GM23338 (cell line): ENCODE measurements at regions not wholly inside any gene's neighbourhood (a gene's known extent, or its start where the extent isn't known, plus 50 kb on each side); places are given as distances from the start of the nearest gene placed in this dataset.

ENCODE experiments used
- CREB1 ChIP-seq: fragments of 250-450 bp; sonication (Bioruptor Pico); IDR thresholded peaks from 2 replicates; pipeline ENCODE4 v1.5.0; 2020; ENCODE audit warnings: low read depth, mild to moderate bottlenecking, moderate library complexity
- CTCF ChIP-seq, 2 experiments: fragments of 200-600 bp in 1 of 2; sonication (generic) in 1 of 2; conservative IDR thresholded peaks; 2 replicates each; pipeline versions ENCODE4 v1.5.1 to v1.6.1; 2016 to 2017; ENCODE audit warnings: antibody characterized with exemption in 2 of 2, low read depth in 2 of 2, mild to moderate bottlenecking in 2 of 2, moderate library complexity in 1 of 2
- EZH2 ChIP-seq: fragments of 200-600 bp; sonication (generic); IDR thresholded peaks from one replicate; pipeline ENCODE4 v1.8.0; 2017; ENCODE audit warnings: antibody characterized with exemption, mild to moderate bottlenecking, low read depth; ENCODE audit not compliant: unreplicated experiment
- EZH2phosphoT487 ChIP-seq: fragments of 200-600 bp; sonication (generic); IDR thresholded peaks from one replicate; pipeline ENCODE4 v1.8.1; 2018; ENCODE audit warnings: antibody characterized with exemption; ENCODE audit not compliant: unreplicated experiment
- JUNB ChIP-seq: IDR thresholded peaks from one replicate; pipeline ENCODE4 v1.6.1; 2016; ENCODE audit warnings: antibody characterized with exemption; ENCODE audit not compliant: unreplicated experiment
- NANOG ChIP-seq: IDR thresholded peaks from 2 replicates; pipeline ENCODE4 v1.6.1; 2016; ENCODE audit warnings: antibody characterized with exemption, borderline replicate concordance
- POLR2AphosphoS5 ChIP-seq: IDR thresholded peaks from 2 replicates; pipeline ENCODE4 v1.6.1; 2016; ENCODE audit warnings: antibody characterized with exemption, low read depth
- ZNF462 ChIP-seq: fragments of 250-450 bp; sonication (Bioruptor Pico); IDR thresholded peaks from 2 replicates; pipeline ENCODE4 v1.5.0; 2020; ENCODE audit warnings: mild to moderate bottlenecking, moderate library complexity
- TF ChIP-seq, protein P1 (sequence below): IDR thresholded peaks from one replicate; pipeline ENCODE4 v1.6.1; 2018; ENCODE audit warnings: antibody characterized with exemption; ENCODE audit not compliant: unreplicated experiment

GRCh38 chr1:4062041-4062440, 162.0 kb upstream of the C1orf174 start:
- TF ChIP-seq CTCF (conservative IDR thresholded peaks at IDR 0.05; ENCODE audit: low read depth in 2 of 2): no peak
- no peak for TF ChIP-seq POLR2AphosphoS5
- TF ChIP-seq ZNF462 (CRISPR knock-in tag): no peak
- TF ChIP-seq, protein P1, sequence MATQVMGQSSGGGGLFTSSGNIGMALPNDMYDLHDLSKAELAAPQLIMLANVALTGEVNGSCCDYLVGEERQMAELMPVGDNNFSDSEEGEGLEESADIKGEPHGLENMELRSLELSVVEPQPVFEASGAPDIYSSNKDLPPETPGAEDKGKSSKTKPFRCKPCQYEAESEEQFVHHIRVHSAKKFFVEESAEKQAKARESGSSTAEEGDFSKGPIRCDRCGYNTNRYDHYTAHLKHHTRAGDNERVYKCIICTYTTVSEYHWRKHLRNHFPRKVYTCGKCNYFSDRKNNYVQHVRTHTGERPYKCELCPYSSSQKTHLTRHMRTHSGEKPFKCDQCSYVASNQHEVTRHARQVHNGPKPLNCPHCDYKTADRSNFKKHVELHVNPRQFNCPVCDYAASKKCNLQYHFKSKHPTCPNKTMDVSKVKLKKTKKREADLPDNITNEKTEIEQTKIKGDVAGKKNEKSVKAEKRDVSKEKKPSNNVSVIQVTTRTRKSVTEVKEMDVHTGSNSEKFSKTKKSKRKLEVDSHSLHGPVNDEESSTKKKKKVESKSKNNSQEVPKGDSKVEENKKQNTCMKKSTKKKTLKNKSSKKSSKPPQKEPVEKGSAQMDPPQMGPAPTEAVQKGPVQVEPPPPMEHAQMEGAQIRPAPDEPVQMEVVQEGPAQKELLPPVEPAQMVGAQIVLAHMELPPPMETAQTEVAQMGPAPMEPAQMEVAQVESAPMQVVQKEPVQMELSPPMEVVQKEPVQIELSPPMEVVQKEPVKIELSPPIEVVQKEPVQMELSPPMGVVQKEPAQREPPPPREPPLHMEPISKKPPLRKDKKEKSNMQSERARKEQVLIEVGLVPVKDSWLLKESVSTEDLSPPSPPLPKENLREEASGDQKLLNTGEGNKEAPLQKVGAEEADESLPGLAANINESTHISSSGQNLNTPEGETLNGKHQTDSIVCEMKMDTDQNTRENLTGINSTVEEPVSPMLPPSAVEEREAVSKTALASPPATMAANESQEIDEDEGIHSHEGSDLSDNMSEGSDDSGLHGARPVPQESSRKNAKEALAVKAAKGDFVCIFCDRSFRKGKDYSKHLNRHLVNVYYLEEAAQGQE: no peak
- TF ChIP-seq CREB1 (CRISPR knock-in tag): no peak
- no peak for TF ChIP-seq EZH2phosphoT487
- TF ChIP-seq EZH2: no peak
- TF ChIP-seq NANOG: no peak
- TF ChIP-seq JUNB: no peak
